ENCODE measurements at regions not wholly inside any gene's neighbourhood (a gene's known extent, or its start where the extent isn't known, plus 50 kb on each side); places are given as distances from the start of the nearest gene placed in this dataset.
"Not testable (repeated sequence)": the region's sequence is repeated elsewhere in the genome, so short reads cannot be mapped to it uniquely, and the experiment has no call there.

DNA sequence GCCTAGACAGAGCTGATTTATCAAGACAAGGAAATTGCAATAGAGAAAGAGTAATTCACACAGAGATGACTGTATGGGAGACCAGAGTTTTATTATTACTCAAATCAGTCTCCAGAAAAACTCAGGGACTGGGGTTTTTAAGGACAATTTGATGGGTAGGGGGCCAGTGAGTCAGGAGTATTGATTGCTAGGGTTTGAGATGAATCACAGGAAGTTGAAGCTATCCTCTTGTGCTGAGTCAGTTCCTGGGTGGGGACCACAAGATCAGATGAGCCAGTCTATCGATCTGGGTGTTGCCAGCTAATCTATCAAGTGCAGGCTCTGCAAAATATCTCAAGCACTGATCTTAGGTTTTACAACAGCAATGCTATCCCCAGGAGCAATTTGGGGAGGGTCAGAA lies 87.4 kb upstream of the TGIF2LY start:
- H3K27ac ChIP-seq, result not testable (repeated sequence)

DNA sequence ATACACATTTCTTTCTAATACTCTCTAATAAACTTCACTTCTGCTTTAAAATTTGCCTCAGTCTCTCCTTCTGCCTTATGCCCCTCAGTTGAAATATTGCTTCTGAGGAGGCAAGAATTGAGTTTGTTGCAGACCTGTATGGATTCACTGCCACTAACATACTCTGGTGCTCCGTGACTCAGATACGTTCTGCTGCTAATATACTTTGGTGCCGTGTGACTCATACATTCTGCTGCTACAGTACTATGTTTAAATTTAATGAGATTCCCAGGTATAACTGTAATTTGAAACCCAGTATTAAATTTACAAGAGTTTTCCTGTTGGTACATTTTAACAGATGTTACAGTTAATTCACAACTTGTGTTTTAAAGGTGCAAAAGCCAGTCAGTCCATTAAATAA lies 84.3 kb upstream of the TGIF2LY start:
- not testable (repeated sequence) for H3K27ac ChIP-seq

DNA sequence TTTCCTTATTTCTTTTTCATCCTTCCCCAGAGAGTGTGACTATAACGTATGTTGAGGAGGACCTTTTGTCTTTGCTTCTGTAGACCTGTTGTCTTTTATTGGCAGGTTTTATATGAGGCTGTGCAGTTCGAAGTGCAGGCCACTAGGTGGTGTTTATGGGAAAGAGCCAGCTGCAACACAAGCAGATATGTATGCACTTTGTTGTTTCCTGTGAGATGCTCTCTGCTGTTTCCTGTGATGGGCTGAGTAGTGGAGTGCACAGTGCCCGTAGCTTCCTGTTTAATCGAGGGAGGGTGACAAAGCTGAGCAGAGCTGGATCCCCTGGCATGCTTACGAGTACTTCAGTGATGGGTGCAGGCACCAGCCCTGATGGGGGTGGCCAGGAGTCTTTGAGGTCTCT lies 51.8 kb upstream of the TGIF2LY start:
- H3K27ac ChIP-seq, result not testable (repeated sequence)
- TF ChIP-seq, protein P1, sequence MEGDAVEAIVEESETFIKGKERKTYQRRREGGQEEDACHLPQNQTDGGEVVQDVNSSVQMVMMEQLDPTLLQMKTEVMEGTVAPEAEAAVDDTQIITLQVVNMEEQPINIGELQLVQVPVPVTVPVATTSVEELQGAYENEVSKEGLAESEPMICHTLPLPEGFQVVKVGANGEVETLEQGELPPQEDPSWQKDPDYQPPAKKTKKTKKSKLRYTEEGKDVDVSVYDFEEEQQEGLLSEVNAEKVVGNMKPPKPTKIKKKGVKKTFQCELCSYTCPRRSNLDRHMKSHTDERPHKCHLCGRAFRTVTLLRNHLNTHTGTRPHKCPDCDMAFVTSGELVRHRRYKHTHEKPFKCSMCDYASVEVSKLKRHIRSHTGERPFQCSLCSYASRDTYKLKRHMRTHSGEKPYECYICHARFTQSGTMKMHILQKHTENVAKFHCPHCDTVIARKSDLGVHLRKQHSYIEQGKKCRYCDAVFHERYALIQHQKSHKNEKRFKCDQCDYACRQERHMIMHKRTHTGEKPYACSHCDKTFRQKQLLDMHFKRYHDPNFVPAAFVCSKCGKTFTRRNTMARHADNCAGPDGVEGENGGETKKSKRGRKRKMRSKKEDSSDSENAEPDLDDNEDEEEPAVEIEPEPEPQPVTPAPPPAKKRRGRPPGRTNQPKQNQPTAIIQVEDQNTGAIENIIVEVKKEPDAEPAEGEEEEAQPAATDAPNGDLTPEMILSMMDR (IDR thresholded peaks at IDR 0.05), result peak; percentile 37
